Breast epithelium (tissue), 4 donors: ENCODE measurements at regions not wholly inside any gene's neighbourhood (a gene's known extent, or its start where the extent isn't known, plus 50 kb on each side); places are given as distances from the start of the nearest gene placed in this dataset.
"Not testable (repeated sequence)": the region's sequence is repeated elsewhere in the genome, so short reads cannot be mapped to it uniquely, and the experiment has no call there.

Experiments used
- DNase-seq, 2 donors: peaks; one replicate each; pipeline ENCODE4 v3.0.0-alpha.2; 2019; ENCODE audit warnings: low spot score in 2 of 2
- H3K27ac ChIP-seq, 2 donors: fragments of 200-600 bp; sonication (generic) in 1 of 2; one replicate each; pipeline ENCODE4 v1.5.1; 2016 to 2019; ENCODE audit warnings: mild to moderate bottlenecking in 1 of 2
- H3K27me3 ChIP-seq, 2 donors: fragments of 200-600 bp; sonication (generic) in 1 of 2; one replicate each; pipeline versions ENCODE4 v1.5.1 to v1.6.0; 2017 to 2019; ENCODE audit warnings: control low read depth in 1 of 2, mild to moderate bottlenecking in 1 of 2
- H3K36me3 ChIP-seq: fragments of 200-600 bp; one replicate; pipeline ENCODE4 v1.5.1; 2019
- H3K4me1 ChIP-seq, 2 donors: fragments of 200-600 bp; sonication (generic); one replicate each; pipeline ENCODE4 v1.5.1; 2016 to 2019; ENCODE audit warnings: control low read depth in 1 of 2
- H3K4me3 ChIP-seq, 3 donors: fragments of 200-600 bp; sonication (generic); 1 replicate in 2 of 3; 2 replicates in 1 of 3; pipeline ENCODE4 v1.5.1; 2016 to 2019; ENCODE audit warnings: mild to moderate bottlenecking in 3 of 3, moderate library complexity in 2 of 3
- H3K9me3 ChIP-seq, 2 donors: fragments of 200-600 bp; sonication (generic) in 1 of 2; one replicate each; pipeline ENCODE4 v1.5.1; 2016 to 2019; ENCODE audit warnings: control low read depth in 1 of 2
- CTCF ChIP-seq, 3 donors: fragments of 450-650 bp; IDR thresholded peaks; one replicate each; pipeline ENCODE4 v1.5.1; 2016 to 2017; ENCODE audit warnings: antibody characterized with exemption in 3 of 3, mild to moderate bottlenecking in 3 of 3, moderate library complexity in 3 of 3
- POLR2A ChIP-seq: fragments of 450-650 bp; IDR thresholded peaks from one replicate; pipeline ENCODE4 v1.6.1; 2016; ENCODE audit warnings: antibody characterized with exemption, mild to moderate bottlenecking, moderate library complexity
- POLR2AphosphoS5 ChIP-seq, 3 donors: sonication (generic); formaldehyde crosslinking; IDR thresholded peaks; one replicate each; pipeline ENCODE4 v1.6.1; 2017; ENCODE audit warnings: antibody characterized with exemption in 3 of 3
- intact Hi-C: fragments of 100-400 bp; cut with DNase I; formaldehyde crosslinking; loops from one replicate; pipeline ENCODE4 v1.15.1; 2023; ENCODE audit warnings: low total_unique reads

GRCh38 chr5:83802686-83803085 is 82.0 kb upstream of the HAPLN1 start:
- no peak for DNase-seq
- no peak overlapping the region for H3K4me3 ChIP-seq
- no peaks in the 10 kb centered on the region for H3K4me1 ChIP-seq
- H3K9me3 ChIP-seq, result no peaks in the 10 kb centered on the region
- H3K27ac ChIP-seq, result no peak overlapping the region
- no peak for TF ChIP-seq POLR2A
- no peak for TF ChIP-seq CTCF (IDR thresholded peaks at IDR 0.05)
- no peak for TF ChIP-seq POLR2AphosphoS5 (IDR thresholded peaks at IDR 0.05)
- H3K36me3 ChIP-seq, result no peaks in the 10 kb centered on the region
- H3K27me3 ChIP-seq, result no peaks in the 10 kb centered on the region
- intact Hi-C loops, result no loop called here

- no peak for DNase-seq
- no peaks in the 10 kb centered on the region for H3K9me3 ChIP-seq
- intact Hi-C loops, result no loop called here
- H3K4me3 ChIP-seq, result no peak overlapping the region
- H3K4me1 ChIP-seq, result no peaks in the 10 kb centered on the region
- TF ChIP-seq POLR2AphosphoS5 (IDR thresholded peaks at IDR 0.05) (no peak), POLR2A (no peak), CTCF (IDR thresholded peaks at IDR 0.05) (no peak)
- H3K27me3 ChIP-seq, result no peaks in the 10 kb centered on the region
- no peak overlapping the region for H3K27ac ChIP-seq
- no peaks in the 10 kb centered on the region for H3K36me3 ChIP-seq
Observed at GRCh38 chr5:83800201-83800600, 79.5 kb upstream of the HAPLN1 start.

GRCh38 chr5:83799020-83799419 is 78.4 kb upstream of the HAPLN1 start:
- H3K27ac ChIP-seq, H3K27me3 ChIP-seq, intact Hi-C loops, H3K4me1 ChIP-seq, DNase-seq, H3K9me3 ChIP-seq, H3K36me3 ChIP-seq, H3K4me3 ChIP-seq: not testable (repeated sequence)

GRCh38 chr5:83789371-83789770 is 68.7 kb upstream of the HAPLN1 start:
- Histone ChIP-seq H3K36me3 (no peaks in the 10 kb centered on the region), H3K4me3 (no peak overlapping the region), H3K9me3 (no peaks in the 10 kb centered on the region), H3K27me3 (no peaks in the 10 kb centered on the region), H3K4me1 (no peaks in the 10 kb centered on the region), H3K27ac (no peak overlapping the region)
- intact Hi-C loops, result no loop called here
- TF ChIP-seq CTCF (IDR thresholded peaks at IDR 0.05), result no peak
- no peak for TF ChIP-seq POLR2AphosphoS5 (IDR thresholded peaks at IDR 0.05)
- no peak for TF ChIP-seq POLR2A
- DNase-seq, result no peak

GRCh38 chr5:83787631-83788030 is 67.0 kb upstream of the HAPLN1 start:
- no peaks in the 10 kb centered on the region for H3K9me3 ChIP-seq
- no peaks in the 10 kb centered on the region for H3K4me1 ChIP-seq
- no peak for DNase-seq
- no peak overlapping the region for H3K4me3 ChIP-seq
- no peak for TF ChIP-seq POLR2A
- TF ChIP-seq POLR2AphosphoS5 (IDR thresholded peaks at IDR 0.05), result no peak
- no peak for TF ChIP-seq CTCF (IDR thresholded peaks at IDR 0.05)
- intact Hi-C loops, result no loop called here
- H3K36me3 ChIP-seq, result no peaks in the 10 kb centered on the region
- H3K27ac ChIP-seq, result no peak overlapping the region
- H3K27me3 ChIP-seq, result no peaks in the 10 kb centered on the region

- intact Hi-C loops, result no loop called here
Observed at GRCh38 chr5:83785176-83785668, 64.6 kb upstream of the HAPLN1 start.

More at GRCh38 chr5:83785176-83785668, 64.6 kb upstream of the HAPLN1 start:
- no peaks in the 10 kb centered on the region for H3K9me3 ChIP-seq
- TF ChIP-seq POLR2AphosphoS5 (IDR thresholded peaks at IDR 0.05) (no peak), POLR2A (no peak), CTCF (IDR thresholded peaks at IDR 0.05) (no peak)
- no peaks in the 10 kb centered on the region for H3K4me1 ChIP-seq
- no peaks in the 10 kb centered on the region for H3K27me3 ChIP-seq
- H3K36me3 ChIP-seq, result no peaks in the 10 kb centered on the region
- no peak overlapping the region for H3K4me3 ChIP-seq
- H3K27ac ChIP-seq, result no peak overlapping the region
- DNase-seq, result no peak
